K562 (cell line): ENCODE measurements at regions not wholly inside any gene's neighbourhood (a gene's known extent, or its start where the extent isn't known, plus 50 kb on each side); places are given as distances from the start of the nearest gene placed in this dataset.

ENCODE experiments used
- CC2D1A ChIP-seq: fragments of 450-650 bp; IDR thresholded peaks from 2 replicates; pipeline ENCODE4 v1.6.1; 2017; ENCODE audit warnings: mild to moderate bottlenecking
- E2F1 ChIP-seq: sonication (generic); formaldehyde crosslinking; IDR thresholded peaks from 2 replicates; pipeline ENCODE4 v1.8.1; 2023; ENCODE audit warnings: mild to moderate bottlenecking, missing genetic modification reagents, moderate library complexity
- FOXM1 ChIP-seq, 2 experiments: fragments of 450-650 bp in 1 of 2; sonication (generic) in 1 of 2; formaldehyde crosslinking in 1 of 2; IDR thresholded peaks; 2 replicates each; pipeline versions ENCODE4 v1.6.1 to v1.9.0; 2017 to 2022; ENCODE audit warnings: low read depth in 2 of 2, mild to moderate bottlenecking in 2 of 2, missing genetic modification reagents in 1 of 2, moderate library complexity in 1 of 2
- IRF2 ChIP-seq: sonication (generic); formaldehyde crosslinking; IDR thresholded peaks from 2 replicates; pipeline ENCODE4 v1.8.1; 2022; ENCODE audit warnings: mild to moderate bottlenecking, missing genetic modification reagents
- IRF9 ChIP-seq: fragments of 450-650 bp; IDR thresholded peaks from 2 replicates; pipeline ENCODE4 v1.6.1; 2016; ENCODE audit warnings: missing biosample characterization, missing genetic modification characterization
- KDM4B ChIP-seq, 2 experiments: fragments of 450-650 bp in 1 of 2; sonication (generic) in 1 of 2; IDR thresholded peaks; 2 replicates each; pipeline ENCODE4 v1.6.1; 2016 to 2017; ENCODE audit warnings: borderline replicate concordance in 2 of 2, antibody characterized with exemption in 1 of 2, low read depth in 1 of 2, mild to moderate bottlenecking in 1 of 2
- LEF1 ChIP-seq: fragments of 450-650 bp; IDR thresholded peaks from 2 replicates; pipeline ENCODE4 v1.6.1; 2016; ENCODE audit warnings: mild to moderate bottlenecking
- NFE2L1 ChIP-seq: fragments of 450-650 bp; IDR thresholded peaks from 2 replicates; pipeline ENCODE4 v1.6.1; 2016; ENCODE audit warnings: missing genetic modification characterization, low read depth, mild to moderate bottlenecking, missing compliant biosample characterization, moderate library complexity, borderline replicate concordance
- NFIC ChIP-seq: fragments of 450-650 bp; IDR thresholded peaks from 2 replicates; pipeline ENCODE4 v1.6.1; 2017; ENCODE audit warnings: mild to moderate bottlenecking, inconsistent platforms
- POLR2AphosphoS5 ChIP-seq: IDR thresholded peaks from 2 replicates; pipeline ENCODE4 v1.6.1; 2011; ENCODE audit warnings: mild to moderate bottlenecking, low read depth, low read length, moderate library complexity; ENCODE audit not compliant: control insufficient read depth, insufficient read depth
- RBM14 ChIP-seq: fragments of 200-400 bp; formaldehyde crosslinking; IDR thresholded peaks from 2 replicates; pipeline ENCODE4 v1.6.1; 2018; ENCODE audit warnings: low read depth, mild to moderate bottlenecking, low read length, moderate library complexity, borderline replicate concordance; ENCODE audit not compliant: insufficient read depth
- SMARCB1 ChIP-seq: IDR thresholded peaks from 2 replicates; pipeline ENCODE4 v1.6.1; 2011; ENCODE audit warnings: improper control_type of control experiment, low read depth; ENCODE audit not compliant: insufficient read length
- TCF15 ChIP-seq: fragments of 250-450 bp; sonication (Bioruptor Pico); IDR thresholded peaks from 2 replicates; pipeline ENCODE4 v1.8.0; 2022; ENCODE audit warnings: moderate library complexity, mild to moderate bottlenecking, inconsistent platforms
- U2AF1 ChIP-seq: fragments of 200-400 bp; formaldehyde crosslinking; optimal IDR thresholded peaks from 2 replicates; pipeline ENCODE3; 2017; ENCODE audit warnings: mild to moderate bottlenecking, low read depth, low read length, moderate library complexity
- ZFPM2 ChIP-seq: fragments of 250-450 bp; sonication (Bioruptor Pico); IDR thresholded peaks from 2 replicates; pipeline ENCODE4 v1.5.1; 2022; ENCODE audit warnings: mild to moderate bottlenecking
- TF ChIP-seq, protein P1 (sequence below): fragments of 250-450 bp; sonication (Bioruptor Pico); IDR thresholded peaks from 2 replicates; pipeline ENCODE4 v1.6.1; 2021; ENCODE audit warnings: mild to moderate bottlenecking

GRCh38 chr6:37103169-37104039 is 66.5 kb upstream of the PIM1 start (continued):
- TF ChIP-seq TCF15 (peak; percentile 43; the same call in 1 of the 2 replicates), RBM14 (no peak), CC2D1A (peak; percentile 96), NFE2L1 (tag) (no peak), LEF1 (peak; percentile 96), NFIC (peak; percentile 100), POLR2AphosphoS5 (peak; percentile 99), U2AF1 (no peak), FOXM1 (IDR thresholded peaks at IDR 0.05; ENCODE audit: low read depth) (peak; percentile 96), FOXM1 (CRISPR knock-in tag; IDR thresholded peaks at IDR 0.05; ENCODE audit: low read depth) (no peak), KDM4B (IDR thresholded peaks at IDR 0.05; ENCODE audit: borderline replicate concordance in 2 of 2, low read depth in 1 of 2) (no peak), IRF9 (tag) (0 out of 2 replicates have a peak, but pooled peaks have one; percentile 20), E2F1 (no peak), ZFPM2 (no peak), IRF2 (CRISPR knock-in tag) (no peak), SMARCB1 (no peak)
- TF ChIP-seq, protein P1, sequence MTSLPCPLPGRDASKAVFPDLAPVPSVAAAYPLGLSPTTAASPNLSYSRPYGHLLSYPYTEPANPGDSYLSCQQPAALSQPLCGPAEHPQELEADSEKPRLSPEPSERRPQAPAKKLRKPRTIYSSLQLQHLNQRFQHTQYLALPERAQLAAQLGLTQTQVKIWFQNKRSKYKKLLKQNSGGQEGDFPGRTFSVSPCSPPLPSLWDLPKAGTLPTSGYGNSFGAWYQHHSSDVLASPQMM (CRISPR knock-in tag) = no peak
